ENCODE measurements at regions not wholly inside any gene's neighbourhood (a gene's known extent, or its start where the extent isn't known, plus 50 kb on each side); places are given as distances from the start of the nearest gene placed in this dataset.

GRCh38 chr10:121282797-121283515 is 315.3 kb downstream of the FGFR2 start:
- no peak for DNase-seq

- DNase-seq = peak; percentile 47
These were observed 313.3 kb downstream of the FGFR2 start for GRCh38 chr10:121284936-121285335.

GRCh38 chr10:121285406-121286196 is 312.6 kb downstream of the FGFR2 start:
- DNase-seq = peak; percentile 47

- DNase-seq = no peak
These were observed 310.2 kb downstream of the FGFR2 start for GRCh38 chr10:121288011-121288410.

- peak; percentile 22 for DNase-seq
These were observed 309.2 kb downstream of the FGFR2 start for GRCh38 chr10:121288864-121289661.

GRCh38 chr10:121289800-121290199 is 308.4 kb downstream of the FGFR2 start:
- DNase-seq = no peak

GRCh38 chr10:121290674-121291073 is 307.6 kb downstream of the FGFR2 start:
- DNase-seq = no peak

GRCh38 chr10:121291376-121291775 is 306.9 kb downstream of the FGFR2 start:
- no peak for DNase-seq

GRCh38 chr10:121291823-121292222 is 306.4 kb downstream of the FGFR2 start:
- no peak for DNase-seq

GRCh38 chr10:121292321-121292720 is 305.9 kb downstream of the FGFR2 start:
- DNase-seq = no peak

GRCh38 chr10:121293110-121293509 is 305.1 kb downstream of the FGFR2 start:
- no peak for DNase-seq

- DNase-seq = no peak
These were observed 303.6 kb downstream of the FGFR2 start for GRCh38 chr10:121294630-121295029.

GRCh38 chr10:121296378-121296777 is 301.9 kb downstream of the FGFR2 start:
- no peak for DNase-seq

- DNase-seq = peak; percentile 54
These were observed 301.2 kb downstream of the FGFR2 start for GRCh38 chr10:121296881-121297585.

GRCh38 chr10:121300723-121301122 is 297.5 kb downstream of the FGFR2 start:
- DNase-seq = no peak

- no peak for DNase-seq
These were observed 295.6 kb downstream of the FGFR2 start for GRCh38 chr10:121302541-121303180.

GRCh38 chr10:121303287-121303890 is 294.9 kb downstream of the FGFR2 start:
- no peak for DNase-seq

GRCh38 chr10:121305066-121305465 is 293.2 kb downstream of the FGFR2 start:
- peak; percentile 85 for DNase-seq

GRCh38 chr10:121306159-121306673 is 292.0 kb downstream of the FGFR2 start:
- no peak for DNase-seq

- DNase-seq = no peak
These were observed 290.7 kb downstream of the FGFR2 start for GRCh38 chr10:121307411-121307980.

- no peak for DNase-seq
These were observed 290.2 kb downstream of the FGFR2 start for GRCh38 chr10:121308020-121308419.

Data from NCI-H1694 treated with DMSO at 0.1 percent for 48 hours (cell line).